HG02678 (cell line): ENCODE measurements at regions not wholly inside any gene's neighbourhood (a gene's known extent, or its start where the extent isn't known, plus 50 kb on each side); places are given as distances from the start of the nearest gene placed in this dataset.
"Not testable (repeated sequence)": the region's sequence is repeated elsewhere in the genome, so short reads cannot be mapped to it uniquely, and the experiment has no call there.

Experiments used
- ATAC-seq: cut with Tn5 transposase; IDR thresholded peaks from one replicate; pipeline ENCODE4 v1.9.1; 2021; ENCODE audit warnings: mild to moderate bottlenecking, moderate library complexity; ENCODE audit not compliant: unreplicated experiment

GRCh38 chr1:143784239-143784882 is 187.4 kb downstream of the FAM72C start:
- not testable (repeated sequence) for ATAC-seq

GRCh38 chr1:143778178-143778577 is 193.6 kb downstream of the FAM72C start:
- not testable (repeated sequence) for ATAC-seq

- not testable (repeated sequence) for ATAC-seq
Observed at GRCh38 chr1:143764831-143765230, 207.0 kb downstream of the FAM72C start.

GRCh38 chr1:143760366-143760765 is 211.4 kb downstream of the FAM72C start:
- ATAC-seq: not testable (repeated sequence)

GRCh38 chr1:143755961-143756360 is 215.8 kb downstream of the FAM72C start:
- ATAC-seq: not testable (repeated sequence)

- no peak for ATAC-seq
Observed at GRCh38 chr1:143748906-143749305, 222.9 kb downstream of the FAM72C start.

GRCh38 chr1:143736562-143736961 is 235.2 kb downstream of the FAM72C start:
- ATAC-seq: no peak

- no peak for ATAC-seq
Observed at GRCh38 chr1:143735764-143736461, 235.9 kb downstream of the FAM72C start.

- not testable (repeated sequence) for ATAC-seq
Observed at GRCh38 chr1:143734261-143734660, 237.5 kb downstream of the FAM72C start.

- ATAC-seq: not testable (repeated sequence)
Observed at GRCh38 chr1:143730890-143731289, 240.9 kb downstream of the FAM72C start.

- ATAC-seq: peak; percentile 62
Observed at GRCh38 chr1:143729449-143730111, 242.2 kb downstream of the FAM72C start.

GRCh38 chr1:143728802-143729448 is 242.9 kb downstream of the FAM72C start:
- ATAC-seq: peak; percentile 94

- no peak for ATAC-seq
Observed at GRCh38 chr1:143727263-143727662, 244.5 kb downstream of the FAM72C start.

GRCh38 chr1:143721024-143721373 is 250.8 kb downstream of the FAM72C start:
- no peak for ATAC-seq

- no peak for ATAC-seq
Observed at GRCh38 chr1:143720087-143721023, 251.4 kb downstream of the FAM72C start.

- ATAC-seq: no peak
Observed at GRCh38 chr1:143718524-143718923, 253.3 kb downstream of the FAM72C start.

- ATAC-seq: no peak
Observed at GRCh38 chr1:143718021-143718420, 253.8 kb downstream of the FAM72C start.

- no peak for ATAC-seq
Observed at GRCh38 chr1:143717434-143717833, 254.4 kb downstream of the FAM72C start.

- not testable (repeated sequence) for ATAC-seq
Observed at GRCh38 chr1:143714913-143715312, 256.9 kb downstream of the FAM72C start.

GRCh38 chr1:143709606-143710259 is 262.1 kb downstream of the FAM72C start:
- not testable (repeated sequence) for ATAC-seq
